VCaP (cell line): ENCODE measurements at regions not wholly inside any gene's neighbourhood (a gene's known extent, or its start where the extent isn't known, plus 50 kb on each side); places are given as distances from the start of the nearest gene placed in this dataset.

Experiments
- H3K27ac ChIP-seq: fragments of 450-650 bp; 2 replicates; pipeline ENCODE4 v1.5.1; 2017
- CTCF ChIP-seq: fragments of 450-650 bp; conservative IDR thresholded peaks from 2 replicates; pipeline ENCODE4 v1.5.1; 2017; ENCODE audit warnings: mild to moderate bottlenecking, moderate library complexity

DNA sequence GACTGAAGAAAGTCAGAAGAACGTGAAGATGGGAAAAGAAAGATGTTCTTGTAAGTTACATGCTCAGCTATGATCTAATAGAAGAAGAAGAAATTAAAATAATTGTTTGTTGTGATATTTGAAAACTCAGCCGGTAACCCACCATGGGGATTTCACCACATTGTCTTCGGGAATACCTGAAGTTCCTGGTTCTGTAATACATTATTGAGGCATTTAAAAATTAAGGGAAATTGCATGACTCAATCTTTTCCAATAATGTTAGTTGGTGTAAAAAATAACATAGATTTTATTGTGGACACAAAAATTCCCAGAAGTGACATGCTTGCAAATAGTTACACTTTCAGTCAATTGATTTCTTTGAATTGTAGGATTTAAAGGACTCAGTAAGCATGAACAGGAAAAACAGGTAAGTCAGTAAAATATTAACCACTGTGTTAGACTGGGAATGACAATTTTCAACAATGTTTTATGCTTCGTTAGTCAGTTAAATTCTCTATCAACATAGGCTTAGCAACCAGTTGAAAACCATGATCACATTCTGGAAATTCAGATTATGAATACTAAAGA lies 745.1 kb downstream of the LTN1 start:
- no peak for TF ChIP-seq CTCF
- H3K27ac ChIP-seq, result peak overlapping the region; percentile 56

- H3K27ac ChIP-seq, result no peak overlapping the region
- TF ChIP-seq CTCF, result no peak
Observed at GRCh38 chr21:28240586-28240985, 752.1 kb downstream of the LTN1 start.

DNA sequence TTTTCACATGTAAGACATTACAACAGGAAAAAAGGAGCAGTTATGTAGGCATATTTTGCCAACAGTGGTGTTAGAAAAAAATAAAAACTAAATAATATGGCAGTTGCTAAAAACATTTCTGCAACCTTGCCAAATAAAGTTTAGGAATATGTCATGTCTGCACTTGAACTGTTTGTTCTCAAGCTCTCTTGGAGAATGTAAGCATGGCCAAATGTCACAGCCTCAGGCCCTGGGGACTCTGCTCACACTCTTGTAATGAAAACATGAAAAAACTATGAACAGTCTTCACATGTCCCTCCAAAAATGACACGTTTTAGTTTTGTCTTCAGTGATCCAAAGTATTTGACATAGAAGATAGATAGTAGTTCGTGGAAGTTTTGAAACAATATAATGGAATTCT lies 753.3 kb downstream of the LTN1 start:
- H3K27ac ChIP-seq, result no peak overlapping the region
- no peak for TF ChIP-seq CTCF

DNA sequence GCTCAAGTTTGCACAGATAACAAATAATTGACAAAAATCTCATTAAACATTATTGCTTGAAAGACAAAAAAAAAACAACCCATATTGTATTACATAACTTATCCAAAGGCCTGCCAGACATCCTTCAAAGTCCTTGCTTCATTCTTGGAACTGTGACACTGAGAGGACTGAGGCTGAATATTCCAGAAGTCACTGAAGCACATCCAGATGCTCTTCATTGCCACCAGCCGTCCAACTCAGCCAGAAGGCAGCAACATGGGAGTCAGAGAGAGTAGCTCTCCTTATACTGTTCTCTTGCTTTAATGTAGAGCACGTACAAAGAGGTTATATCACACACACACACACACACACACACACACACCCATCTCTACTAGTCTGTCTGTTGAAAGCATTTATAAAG lies 755.0 kb downstream of the LTN1 start:
- H3K27ac ChIP-seq, result no peak overlapping the region
- TF ChIP-seq CTCF, result no peak

DNA sequence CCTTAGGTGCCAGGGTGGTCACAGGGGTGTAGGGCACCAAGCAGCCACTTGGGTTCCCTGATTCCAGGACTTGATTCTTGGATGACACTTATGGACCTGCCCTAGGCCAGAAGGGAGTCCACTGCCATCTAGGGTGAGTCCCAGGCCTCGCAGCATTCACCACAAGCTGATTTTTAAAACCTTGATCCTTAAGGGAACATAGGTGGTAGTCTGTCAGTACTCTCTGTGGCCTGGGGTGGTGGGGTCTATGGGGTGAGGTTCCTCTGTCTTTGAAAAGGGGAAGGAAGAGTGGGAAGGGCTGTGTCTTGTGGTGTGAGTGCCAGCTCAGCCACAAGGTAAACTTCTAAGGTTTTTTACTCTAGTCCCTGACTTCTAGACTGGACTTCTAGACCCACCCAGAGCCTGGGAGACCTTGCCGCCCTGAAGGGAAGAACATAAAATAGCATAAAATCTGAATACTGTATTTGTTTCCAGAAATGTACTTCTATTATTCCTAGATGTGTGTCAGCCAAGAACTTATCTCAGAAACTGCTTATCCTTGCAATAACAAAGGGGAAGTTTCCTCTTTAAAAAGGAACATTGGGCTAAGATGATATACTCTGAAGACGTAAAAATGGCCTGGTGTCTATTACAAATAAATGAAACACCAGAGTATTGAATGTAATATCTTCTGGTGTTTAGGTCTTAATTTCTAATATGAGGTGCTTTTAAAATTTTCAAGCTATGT lies 757.3 kb downstream of the LTN1 start:
- H3K27ac ChIP-seq, result no peak overlapping the region
- no peak for TF ChIP-seq CTCF

GRCh38 chr21:28234326-28234725 lies 758.4 kb downstream of the LTN1 start:
- H3K27ac ChIP-seq, result no peak overlapping the region
- TF ChIP-seq CTCF, result no peak

DNA sequence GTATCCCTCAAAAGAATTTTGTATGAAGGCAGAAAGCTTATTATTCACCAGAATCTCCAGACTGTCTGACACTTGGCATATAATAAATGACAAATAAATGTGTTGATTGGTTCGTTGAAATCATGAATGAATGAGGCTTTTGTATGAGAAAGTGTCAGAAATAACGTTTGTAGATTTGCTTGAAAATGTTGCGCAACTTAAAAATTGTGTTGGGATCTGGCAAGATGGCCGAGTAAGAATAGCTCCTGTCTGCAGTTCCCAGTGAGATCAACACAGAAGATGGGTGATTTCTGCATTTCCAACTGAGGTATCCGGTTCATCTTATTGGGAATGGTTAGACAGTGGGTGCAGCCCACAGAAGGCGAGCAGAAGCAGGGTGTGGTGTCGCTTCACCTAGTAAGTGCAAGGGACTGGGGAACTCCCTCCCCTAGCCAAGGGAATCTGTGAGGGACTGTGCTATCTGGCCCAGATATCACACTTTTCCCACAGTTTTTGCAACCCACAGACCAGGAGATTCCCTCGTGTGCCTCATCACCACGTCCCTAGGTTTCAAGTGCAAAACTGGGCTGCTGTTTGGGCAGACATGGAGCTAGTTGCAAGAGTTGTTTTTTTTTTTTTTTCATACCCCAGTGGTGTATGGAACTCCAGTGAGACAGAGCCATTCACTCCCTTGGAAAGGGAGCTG lies 759.0 kb downstream of the LTN1 start:
- no peak for TF ChIP-seq CTCF
- no peak overlapping the region for H3K27ac ChIP-seq
